NCI-H2196 treated with DMSO at 0.1 percent for 48 hours (cell line): ENCODE measurements at regions not wholly inside any gene's neighbourhood (a gene's known extent, or its start where the extent isn't known, plus 50 kb on each side); places are given as distances from the start of the nearest gene placed in this dataset.
"Not testable (repeated sequence)": the region's sequence is repeated elsewhere in the genome, so short reads cannot be mapped to it uniquely, and the experiment has no call there.

Experiments
- DNase-seq: peaks from one replicate; lab custom pipeline; 2025; ENCODE audit not compliant: unreplicated experiment; lab: John Stamatoyannopoulos, UW

- no peak for DNase-seq
These were observed 285.6 kb downstream of the HGF start for GRCh38 chr7:81484261-81484660.

- peak; percentile 37 for DNase-seq
These were observed 287.2 kb downstream of the HGF start for GRCh38 chr7:81482600-81483186.

GRCh38 chr7:81478664-81479063 lies 291.2 kb downstream of the HGF start:
- no peak for DNase-seq

DNA sequence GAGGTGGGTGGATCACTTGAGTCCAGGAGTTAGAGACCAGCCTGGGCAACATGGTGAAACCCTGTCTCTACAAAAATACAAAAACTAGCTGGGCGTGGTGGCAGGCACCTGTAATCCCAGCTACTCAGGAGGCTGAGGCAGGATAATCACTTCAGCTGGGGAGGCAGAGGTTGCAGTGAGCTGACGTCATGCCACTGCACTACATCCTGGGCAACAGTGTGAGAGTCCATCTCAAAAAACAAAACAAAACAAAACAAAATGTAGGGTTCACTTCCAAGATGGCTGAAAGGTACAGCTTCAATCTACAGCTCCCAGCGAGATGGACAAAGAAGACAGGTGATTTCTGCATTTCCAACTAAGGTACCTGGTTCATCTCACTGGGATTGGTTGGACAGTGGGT lies 291.6 kb downstream of the HGF start:
- not testable (repeated sequence) for DNase-seq

DNA sequence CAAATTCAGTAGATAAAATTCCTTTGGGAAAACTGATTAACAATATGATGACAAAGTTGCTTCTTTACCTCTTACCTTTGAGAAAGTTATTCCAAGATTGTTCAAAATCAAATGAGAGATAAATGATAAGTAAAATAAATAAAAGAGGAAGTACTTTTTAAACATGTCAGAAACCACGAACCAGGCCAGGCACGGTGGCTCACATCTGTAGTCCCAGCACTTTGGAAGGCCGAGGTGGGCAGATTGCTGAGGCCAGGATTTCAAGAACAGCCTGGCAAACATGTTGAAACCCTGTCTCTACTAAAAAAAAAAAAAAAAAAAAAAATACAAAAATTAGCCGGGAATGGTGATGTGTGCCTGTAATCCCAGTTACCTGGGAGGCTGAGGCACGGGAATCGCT lies 296.6 kb downstream of the HGF start:
- DNase-seq = no peak

DNA sequence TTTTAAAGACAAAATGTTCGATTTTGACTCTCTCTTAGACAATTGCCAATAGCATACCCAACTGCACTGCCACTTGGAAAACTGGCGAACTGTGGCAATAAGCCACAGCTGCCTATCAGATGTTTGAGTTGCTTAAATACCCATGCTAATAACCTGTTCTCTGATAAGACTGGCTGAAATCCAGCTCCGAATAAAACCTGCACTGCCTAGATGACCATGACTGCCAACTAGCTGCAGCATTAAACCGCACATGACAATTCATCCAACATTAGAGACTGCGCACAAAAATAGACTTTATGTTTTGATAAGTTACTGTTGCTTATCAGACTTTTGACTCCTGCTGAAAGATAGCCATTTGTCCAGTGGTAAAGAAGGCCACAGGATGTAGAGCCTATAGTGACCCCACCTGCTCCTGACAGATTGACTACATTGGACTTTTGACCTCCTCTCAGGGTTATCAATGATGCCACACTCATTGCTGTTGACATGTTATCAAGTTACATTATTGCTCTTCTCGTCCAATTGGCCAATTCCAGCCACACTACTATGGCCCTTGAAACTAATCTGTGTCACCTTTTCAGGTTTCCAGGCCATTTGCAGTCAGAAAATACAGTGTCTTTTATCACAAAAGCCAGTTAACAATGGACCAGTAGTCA lies 299.0 kb downstream of the HGF start:
- DNase-seq = no peak

GRCh38 chr7:81469869-81470723 lies 299.8 kb downstream of the HGF start:
- peak; percentile 8 for DNase-seq

DNA sequence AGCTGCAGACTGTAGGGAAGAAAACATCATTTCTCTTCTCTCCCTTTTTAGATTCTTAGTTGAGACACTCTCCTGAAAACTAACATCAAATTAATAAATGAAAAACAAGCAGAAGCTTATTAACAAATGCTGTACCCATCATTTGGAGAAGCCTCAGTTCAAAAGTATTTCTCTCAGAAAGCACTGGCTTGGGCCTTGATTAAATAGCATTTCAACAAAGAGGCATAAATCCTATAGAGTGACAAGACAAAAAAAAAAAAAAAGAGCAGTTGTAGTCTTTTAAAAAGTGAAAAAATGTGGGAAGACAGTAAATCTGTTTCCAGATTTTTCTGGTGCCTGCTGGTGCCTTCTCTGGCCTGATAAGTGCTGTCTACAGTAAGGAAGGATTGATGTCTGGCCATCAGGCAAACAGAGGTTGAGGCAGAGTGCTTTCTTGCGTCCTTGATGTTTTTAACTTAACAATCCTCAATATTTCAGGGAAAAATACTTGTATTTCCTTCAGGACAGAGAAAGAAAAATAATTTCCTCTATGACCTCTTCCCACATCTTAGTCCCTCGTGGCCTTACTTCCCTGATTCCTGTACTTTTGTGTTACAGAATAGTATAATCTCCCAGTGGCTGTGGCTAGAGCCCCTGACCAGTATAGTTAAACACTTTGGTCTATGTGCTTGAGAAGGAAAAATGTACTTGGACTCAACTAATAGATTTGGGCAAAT lies 300.5 kb downstream of the HGF start:
- DNase-seq = no peak

DNA sequence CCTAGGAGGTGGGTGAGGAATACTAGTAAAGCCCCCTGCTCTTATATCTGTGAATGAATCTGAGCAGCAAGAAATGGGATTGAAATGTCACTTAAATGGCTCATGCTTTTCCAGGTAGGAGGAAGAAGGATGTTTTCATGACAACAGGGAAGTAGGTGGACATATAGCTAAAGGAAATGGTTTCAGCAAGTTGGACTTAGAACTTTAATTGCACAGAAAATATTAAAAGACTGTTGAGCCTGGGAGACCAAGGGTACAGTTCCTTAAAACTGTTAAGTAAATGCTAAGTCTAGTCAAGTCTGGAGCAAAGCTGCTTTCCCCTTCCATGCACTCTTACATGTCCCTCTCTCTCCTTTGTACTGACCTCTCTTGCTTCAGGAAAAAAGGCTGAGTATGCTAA lies 301.3 kb downstream of the HGF start:
- DNase-seq = no peak

GRCh38 chr7:81467964-81468363 lies 301.9 kb downstream of the HGF start:
- no peak for DNase-seq

GRCh38 chr7:81462672-81463071 lies 307.2 kb downstream of the HGF start:
- no peak for DNase-seq

GRCh38 chr7:81460250-81461045 lies 309.4 kb downstream of the HGF start:
- DNase-seq = no peak

DNA sequence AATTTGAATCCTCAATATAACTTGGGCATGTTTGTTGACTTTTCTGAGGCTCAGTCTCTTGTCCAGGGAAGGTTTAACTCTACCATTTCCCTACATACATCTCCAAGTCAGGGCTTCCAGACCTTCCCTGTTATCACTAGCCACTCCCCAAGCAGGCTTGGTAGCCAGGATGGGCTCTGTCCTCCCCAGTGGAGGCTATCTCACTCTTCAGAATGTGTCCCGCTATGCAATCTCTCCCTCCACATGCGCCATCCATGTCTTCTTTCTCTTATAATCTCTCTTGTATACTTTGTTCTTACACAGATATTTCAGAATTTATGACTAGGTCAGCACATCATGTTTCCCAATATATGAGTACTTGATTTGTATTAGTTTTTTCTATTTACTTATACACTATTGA lies 310.4 kb downstream of the HGF start:
- DNase-seq = no peak

DNA sequence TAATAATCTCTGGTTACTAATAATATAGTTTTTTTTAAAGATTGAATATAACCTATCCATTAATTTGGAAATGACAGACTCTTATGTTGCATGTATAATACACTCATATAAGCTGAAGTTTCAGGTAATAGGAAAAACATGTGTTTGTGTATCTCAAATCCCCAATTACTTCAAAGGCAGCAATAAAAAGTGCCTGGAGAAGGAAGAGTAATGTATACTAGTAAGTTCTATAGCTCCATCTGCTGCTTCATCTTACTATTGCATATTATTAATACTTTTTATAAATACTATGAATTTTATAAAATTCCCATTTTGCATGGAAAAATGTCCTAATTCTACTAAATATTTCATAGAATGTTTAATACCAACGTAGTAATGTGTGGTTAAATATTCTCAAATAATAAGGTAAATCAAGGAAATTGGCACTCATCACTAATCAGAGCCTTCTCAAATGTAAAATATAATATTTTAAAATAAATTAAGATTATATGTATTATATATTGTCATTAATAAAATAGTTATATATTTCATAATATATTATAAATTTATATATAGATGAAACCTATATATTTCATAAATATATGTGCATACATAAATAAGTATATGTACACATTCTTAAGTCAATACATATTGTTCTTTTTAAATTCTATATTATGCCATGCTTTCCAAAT lies 311.9 kb downstream of the HGF start:
- no peak for DNase-seq

GRCh38 chr7:81453770-81454169 lies 316.1 kb downstream of the HGF start:
- DNase-seq = not testable (repeated sequence)

GRCh38 chr7:81449105-81449504 lies 320.7 kb downstream of the HGF start:
- DNase-seq = no peak

GRCh38 chr7:81447351-81447952 lies 322.4 kb downstream of the HGF start:
- DNase-seq = no peak

DNA sequence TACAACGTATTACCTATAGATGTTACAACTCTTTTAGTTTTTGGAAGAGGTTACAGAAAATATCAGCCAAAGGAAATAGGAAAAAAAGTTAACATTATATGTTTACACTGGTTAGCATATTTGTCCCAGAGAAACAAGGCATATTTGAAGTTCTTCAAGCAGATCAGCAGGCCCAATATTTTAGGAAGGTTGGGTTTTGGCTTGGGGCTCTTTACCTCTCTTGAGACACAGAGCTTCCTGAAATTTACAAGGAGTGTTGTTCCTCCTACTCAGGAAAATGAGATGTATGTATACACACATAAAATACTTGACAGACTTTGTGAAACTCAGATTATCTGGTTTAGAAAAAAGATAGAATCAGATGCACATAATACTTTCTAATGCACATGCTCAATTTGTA lies 323.6 kb downstream of the HGF start:
- no peak for DNase-seq

GRCh38 chr7:81445462-81445861 lies 324.4 kb downstream of the HGF start:
- DNase-seq = no peak

DNA sequence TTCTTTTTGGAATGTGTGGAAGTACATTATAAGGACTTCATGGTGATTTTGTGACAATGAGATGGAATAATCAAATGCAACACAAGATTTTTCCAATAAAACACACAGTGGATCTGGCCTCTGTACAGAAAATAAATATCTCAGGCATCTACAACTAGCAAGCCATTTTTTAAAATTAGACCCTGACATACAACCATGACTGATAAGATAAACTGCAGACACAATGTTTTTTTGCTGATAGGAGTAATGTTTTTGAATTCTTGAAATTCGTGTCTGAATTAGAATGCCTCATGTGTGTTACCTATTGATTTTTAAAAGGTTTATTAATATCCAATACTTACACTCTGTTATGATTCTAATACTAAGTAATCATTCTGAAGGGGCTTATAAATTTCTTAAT lies 328.1 kb downstream of the HGF start:
- DNase-seq = no peak
